Left colon (tissue), 2 donors: ENCODE measurements at regions not wholly inside any gene's neighbourhood (a gene's known extent, or its start where the extent isn't known, plus 50 kb on each side); places are given as distances from the start of the nearest gene placed in this dataset.
"Not testable (repeated sequence)": the region's sequence is repeated elsewhere in the genome, so short reads cannot be mapped to it uniquely, and the experiment has no call there.

Experiments
- ATAC-seq: fragments of 200-7000 bp; cut with Tn5 transposase; one replicate; pipeline ENCODE4 v1.9.1; 2020; ENCODE audit warnings: mild to moderate bottlenecking, moderate library complexity
- DNase-seq, 2 donors: peaks; one replicate each; pipeline ENCODE4 v3.0.0-alpha.2; 2020
- intact Hi-C, 2 donors: fragments of 100-400 bp; cut with DNase I in 1 of 2; cut with micrococcal nuclease in 1 of 2; formaldehyde crosslinking; loops; one replicate each; pipeline versions ENCODE4 v1.11.2 to v1.14.0; 2022; cut with DNase I, micrococcal nuclease
- donor health status: DM: no; HTN: no; CAD: no.
- donor health status: DM: yes; HTN: yes; CAD: no.

GRCh38 chr20:48535556-48535955 lies 292.2 kb downstream of the PREX1 start:
- DNase-seq, result no peak
- intact Hi-C loops, result no loop called here
- ATAC-seq, result no peak

DNA sequence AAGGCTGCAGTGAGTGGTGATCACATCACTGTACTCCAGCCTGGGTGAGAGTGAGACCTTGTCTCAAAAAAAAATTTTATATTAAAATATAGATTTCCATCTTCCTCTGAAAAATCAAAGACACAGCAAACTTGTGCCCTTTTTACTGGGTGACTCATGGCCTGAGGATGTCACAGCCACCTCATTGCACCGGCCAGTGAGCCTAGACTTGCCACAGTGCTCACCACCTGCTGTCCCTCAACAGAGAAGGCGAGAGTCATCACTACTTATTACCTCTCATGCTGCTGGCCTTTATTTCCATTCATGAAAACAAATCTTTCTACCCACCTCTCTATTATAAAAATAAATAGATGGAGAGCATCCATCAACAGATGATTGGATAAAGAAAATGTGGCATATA lies 295.8 kb downstream of the PREX1 start:
- no peak for ATAC-seq
- DNase-seq, result no peak
- intact Hi-C loops, result no loop called here

DNA sequence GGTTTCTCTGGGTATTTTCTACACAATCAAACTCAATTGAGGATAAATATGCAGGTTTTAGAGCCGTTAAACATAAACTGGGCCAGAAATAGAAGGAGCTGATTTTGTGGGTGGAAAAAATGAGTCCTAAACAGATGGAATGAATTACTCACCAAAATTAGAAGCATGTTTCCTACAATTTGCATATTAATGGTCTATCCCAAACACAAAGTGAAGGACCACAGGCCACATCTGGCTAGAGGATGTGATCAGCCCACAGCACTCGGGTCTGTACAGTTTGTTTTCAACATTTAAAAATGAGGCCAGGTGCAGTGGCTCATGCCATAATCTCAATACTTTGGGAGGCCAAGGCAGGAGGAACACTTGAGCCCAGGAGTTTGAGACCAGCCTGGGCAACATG lies 296.3 kb downstream of the PREX1 start:
- ATAC-seq (no peak), DNase-seq (no peak)
- intact Hi-C loops, result no loop called here

GRCh38 chr20:48530957-48531356 lies 296.8 kb downstream of the PREX1 start:
- no peak for ATAC-seq
- DNase-seq, result no peak
- intact Hi-C loops, result no loop called here

GRCh38 chr20:48528346-48528745 lies 299.5 kb downstream of the PREX1 start:
- intact Hi-C loops, result no loop called here
- DNase-seq (no peak), ATAC-seq (no peak)

- intact Hi-C loops, result no loop called here
- no peak for ATAC-seq
Measured at GRCh38 chr20:48527771-48528170, 300.0 kb downstream of the PREX1 start.

DNA sequence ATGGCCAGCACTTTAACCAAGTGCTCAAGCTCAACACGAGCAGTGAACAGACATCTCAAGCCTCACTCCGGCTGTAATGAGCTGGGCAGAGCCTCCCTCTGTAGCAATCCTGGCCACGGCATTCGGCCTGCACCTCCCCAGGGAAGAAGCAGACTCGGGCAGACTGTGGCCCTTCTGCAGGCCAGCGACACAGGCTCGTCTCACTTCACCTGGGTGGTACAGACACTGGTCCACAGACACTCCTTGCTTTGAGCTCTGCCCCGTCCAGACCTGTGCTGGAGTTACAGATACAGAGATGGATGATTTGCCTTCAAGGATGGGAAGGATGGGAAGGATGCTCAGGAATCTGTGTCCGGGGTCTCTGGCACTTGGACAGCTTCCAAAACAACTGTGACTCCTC lies 300.9 kb downstream of the PREX1 start:
- DNase-seq (no peak), ATAC-seq (no peak)
- intact Hi-C loops, result no loop called here

More at GRCh38 chr20:48527771-48528170, 300.0 kb downstream of the PREX1 start:
- DNase-seq, result no peak

DNA sequence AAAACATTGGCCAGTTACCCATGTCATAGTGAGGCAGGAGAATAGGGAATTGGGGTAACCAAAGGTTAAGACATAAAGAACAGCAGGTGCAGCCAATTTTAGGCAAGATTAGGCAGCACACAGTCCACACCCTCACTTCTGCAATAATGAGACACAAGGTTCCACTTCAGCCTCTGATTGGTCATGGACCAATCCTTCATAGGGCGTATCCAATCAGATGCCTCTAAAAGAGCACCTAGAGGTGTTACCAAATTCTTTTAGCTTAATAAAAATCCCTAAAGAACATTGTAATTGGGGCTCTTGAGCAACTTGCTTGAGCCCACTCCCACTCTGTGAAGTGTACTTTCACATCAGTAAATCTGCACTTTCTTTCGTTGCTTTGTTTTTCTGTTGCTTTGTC lies 302.4 kb downstream of the PREX1 start:
- no peak for ATAC-seq
- no peak for DNase-seq
- intact Hi-C loops, result no loop called here

DNA sequence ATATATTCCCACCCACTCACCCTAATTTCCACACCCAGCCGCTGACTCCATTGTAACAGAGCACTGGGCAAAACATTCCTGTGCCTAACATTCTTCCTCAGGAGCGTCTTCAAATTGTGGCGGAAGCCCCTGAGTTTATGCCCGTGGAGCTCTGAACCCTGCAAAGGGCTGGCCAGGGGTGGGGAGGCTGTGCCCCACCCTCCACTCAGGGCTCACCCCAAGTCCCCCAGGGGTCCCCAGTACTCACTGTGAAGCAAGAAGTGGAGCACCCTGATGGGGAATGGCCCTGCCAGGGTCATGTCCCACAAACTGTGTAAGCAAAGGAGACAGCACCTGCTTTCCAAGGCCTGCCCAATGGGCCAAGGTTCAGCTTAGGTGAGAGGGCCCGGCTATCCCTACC lies 303.2 kb downstream of the PREX1 start:
- intact Hi-C loops, result no loop called here
- DNase-seq (no peak), ATAC-seq (no peak)

- DNase-seq (no peak), ATAC-seq (peak; percentile 66)
- intact Hi-C loops, result no loop called here
Measured at GRCh38 chr20:48523191-48523995, 304.4 kb downstream of the PREX1 start.

- intact Hi-C loops, result no loop called here
- no peak for DNase-seq
- ATAC-seq, result no peak
Measured at GRCh38 chr20:48521121-48521520, 306.7 kb downstream of the PREX1 start.

- intact Hi-C loops, result loop anchor here (10.0 kb wide), 1 partner anchor 621 kb away; no protein-coding TSS in a partner anchor
- DNase-seq, ATAC-seq: not testable (repeated sequence)
Measured at GRCh38 chr20:48516196-48516595, 311.6 kb downstream of the PREX1 start.

GRCh38 chr20:48514577-48514976 lies 313.2 kb downstream of the PREX1 start:
- intact Hi-C loops, result loop anchor here (10.0 kb wide), 1 partner anchor 620 kb away; no protein-coding TSS in a partner anchor
- not testable (repeated sequence) for ATAC-seq, DNase-seq

- intact Hi-C loops, result loop anchor here (10.0 kb wide), 1 partner anchor 618 kb away; no protein-coding TSS in a partner anchor
- not testable (repeated sequence) for ATAC-seq, DNase-seq
Measured at GRCh38 chr20:48512539-48512938, 315.3 kb downstream of the PREX1 start.

GRCh38 chr20:48505066-48505465 lies 322.7 kb downstream of the PREX1 start:
- intact Hi-C loops, DNase-seq, ATAC-seq: not testable (repeated sequence)

DNA sequence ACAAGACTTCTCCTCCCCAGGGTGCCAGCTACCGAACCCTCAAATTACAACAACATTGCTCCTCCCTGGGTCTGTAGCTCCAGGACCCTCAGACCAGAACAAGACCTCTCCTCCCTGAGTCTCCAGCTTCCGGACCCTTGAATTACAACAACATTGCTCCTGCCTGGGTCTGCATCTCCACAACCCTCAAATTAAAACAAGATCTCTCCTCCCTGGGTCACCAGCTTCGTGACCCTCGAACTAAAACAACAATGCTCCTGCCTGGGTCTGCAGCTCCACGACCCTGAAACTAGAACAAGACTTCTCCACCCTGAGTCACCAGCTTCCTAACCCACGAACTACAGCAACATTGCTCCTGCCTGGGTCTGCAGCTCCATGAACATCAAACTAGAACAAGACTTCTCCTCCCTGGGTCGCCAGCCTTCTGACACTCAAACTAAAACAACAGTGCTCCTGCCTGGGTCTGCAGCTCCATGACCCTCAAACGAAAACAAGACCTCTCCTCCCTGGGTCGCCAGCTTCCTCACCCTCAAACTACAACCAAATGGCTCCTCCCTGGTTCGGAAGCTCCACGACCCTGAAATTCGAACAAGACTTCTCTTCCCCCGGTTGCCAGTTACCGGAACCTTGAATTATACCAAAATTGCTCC lies 324.5 kb downstream of the PREX1 start:
- ATAC-seq (no peak), DNase-seq (no peak)
- intact Hi-C loops, result no loop called here

- intact Hi-C loops, result no loop called here
Measured at GRCh38 chr20:48502758-48503157, 325.0 kb downstream of the PREX1 start.

DNA sequence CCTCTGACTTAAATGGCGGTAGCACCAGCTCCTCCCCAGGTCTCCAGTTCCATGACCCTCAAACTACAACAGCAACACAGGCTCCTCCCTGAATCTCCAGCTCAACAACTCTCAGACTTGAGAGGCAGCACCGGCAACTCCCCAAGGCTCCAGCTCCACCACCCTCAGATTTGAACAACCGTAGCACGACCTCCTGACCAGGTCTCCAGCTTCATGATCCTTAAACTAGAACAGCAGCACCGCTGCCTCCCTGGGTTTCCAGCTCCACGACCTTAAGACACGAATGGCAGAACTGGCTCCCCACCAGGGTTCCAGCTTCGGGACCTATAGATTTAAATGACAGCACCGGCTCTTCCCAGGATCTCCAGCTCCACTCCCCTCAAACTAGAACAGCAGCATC lies 325.8 kb downstream of the PREX1 start:
- intact Hi-C loops, result no loop called here
- no peak for ATAC-seq

More at GRCh38 chr20:48502758-48503157, 325.0 kb downstream of the PREX1 start:
- ATAC-seq (no peak), DNase-seq (no peak)

GRCh38 chr20:48500900-48501299 lies 326.9 kb downstream of the PREX1 start:
- ATAC-seq, DNase-seq, intact Hi-C loops: not testable (repeated sequence)

More for the DNA sequence above, 325.8 kb downstream of the PREX1 start:
- DNase-seq, result no peak

DNA sequence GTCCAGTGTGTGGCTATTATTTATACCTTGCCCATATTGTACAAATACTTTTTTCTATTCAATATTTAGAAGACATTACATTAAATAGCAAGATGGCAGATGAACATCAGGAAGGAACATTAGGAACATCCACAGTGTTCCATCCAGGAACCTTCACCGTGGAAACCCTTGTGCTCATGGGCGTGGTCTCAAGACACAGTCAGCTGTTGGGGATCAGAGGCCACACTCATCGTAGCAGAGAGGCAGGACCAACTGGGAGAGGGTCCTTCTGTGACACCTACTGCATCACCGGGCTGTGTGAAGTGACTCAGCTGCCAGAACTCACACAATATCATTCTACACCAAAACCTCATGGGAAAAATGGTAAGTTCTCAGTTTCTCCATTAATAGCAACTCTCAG lies 328.9 kb downstream of the PREX1 start:
- intact Hi-C loops, ATAC-seq, DNase-seq: not testable (repeated sequence)
